ENCODE measurements at regions not wholly inside any gene's neighbourhood (a gene's known extent, or its start where the extent isn't known, plus 50 kb on each side); places are given as distances from the start of the nearest gene placed in this dataset.

GRCh38 chr12:123080634-123081033 lies 70.3 kb downstream of the PITPNM2 start:
- Histone ChIP-seq H3K27ac (ENCODE audit: extremely low read length, insufficient read depth, low read length) (no peak overlapping the region), H3K4me2 (ENCODE audit: low read depth, low read length) (no peak overlapping the region), H3K9ac (ENCODE audit: insufficient read depth, low read depth, low read length) (no peak overlapping the region), H3K9me3 (ENCODE audit: low read length) (no peaks in the 10 kb centered on the region), H3K27me3 (ENCODE audit: control insufficient read depth in 1 of 2, insufficient read depth in 2 of 2, low read length in 2 of 2) (no peaks in the 10 kb centered on the region), H3K4me3 (replicated peaks in 1 of 3; ENCODE audit: insufficient read depth in 1 of 3, low read depth in 2 of 3, low read length in 3 of 3) (no peak overlapping the region), H3K36me3 (replicated peaks in 1 of 2; ENCODE audit: control insufficient read depth in 1 of 2, insufficient read depth in 2 of 2, low read length in 2 of 2) (no peaks in the 10 kb centered on the region; a peak in 1 of 5 replicates), H4K20me1 (ENCODE audit: insufficient read depth, low read length) (no peaks in the 10 kb centered on the region), H3K79me2 (ENCODE audit: insufficient read depth, low read length) (no peaks in the 10 kb centered on the region), H2AFZ (ENCODE audit: low read length) (no peak overlapping the region), H3K4me1 (ENCODE audit: insufficient read depth, low read length) (peaks cover 18% of the 10 kb centered on the region)
- intact Hi-C loops (cut with micrococcal nuclease; ENCODE audit: unreplicated experiment), result no loop called here
- 100% methylated on average over 4 of the region's 4 CpGs for WGBS (ENCODE audit: low lambda C conversion rate)
- DNase-seq (ENCODE audit: low spot score) (no peak), ATAC-seq (no peak), FAIRE-seq (no peak)
- ChIA-PET POLR2A (no interaction called here), CTCF (ENCODE audit: low intra/inter-chr PET ratio, low total read pairs) (no interaction called here)
- no TSS peak for BruUV-seq (replicated peaks)
- TF ChIP-seq PRMT3 (CRISPR knock-in tag; IDR thresholded peaks at IDR 0.05; ENCODE audit: borderline replicate concordance, low read depth), result no peak
- TF ChIP-seq SMARCC2 (IDR thresholded peaks at IDR 0.05), result no peak
- no peak for TF ChIP-seq ZNF772 (CRISPR knock-in tag; IDR thresholded peaks at IDR 0.05)
- no peak for TF ChIP-seq FOXC1 (CRISPR knock-in tag; IDR thresholded peaks at IDR 0.05; ENCODE audit: borderline replicate concordance)
- TF ChIP-seq ZNF207 (IDR thresholded peaks at IDR 0.05; ENCODE audit: borderline replicate concordance), result no peak
- no peak for TF ChIP-seq ZNF792 (CRISPR knock-in tag; IDR thresholded peaks at IDR 0.05)
- TF ChIP-seq RERE (CRISPR knock-in tag; IDR thresholded peaks at IDR 0.05; ENCODE audit: low read depth), result no peak
- TF ChIP-seq TRIM24 (CRISPR knock-in tag; IDR thresholded peaks at IDR 0.05), result no peak
- in situ Hi-C loops (cut with HindIII; ENCODE audit: extremely low pct_ligation_motif_present, low pct_unique_long_range_greater_than_20kb), result no loop called here

Data from HepG2 (cell line).